H9 (cell line): ENCODE measurements at regions not wholly inside any gene's neighbourhood (a gene's known extent, or its start where the extent isn't known, plus 50 kb on each side); places are given as distances from the start of the nearest gene placed in this dataset.

Source experiments
- DNase-seq: peaks from one replicate; pipeline ENCODE4 v3.0.0-alpha.2; 2017
- H2AFZ ChIP-seq: one replicate; pipeline ENCODE4 v1.6.1; 2013; ENCODE audit warnings: mild to moderate bottlenecking, low read length, control low read depth, moderate library complexity
- H2AK5ac ChIP-seq: 2 replicates; pipeline ENCODE4 v1.6.1; 2013; ENCODE audit warnings: low read length, control low read depth, mixed read lengths; ENCODE audit not compliant: insufficient read length
- H2BK120ac ChIP-seq: one replicate; pipeline ENCODE4 v1.6.1; 2013; ENCODE audit warnings: low read depth, mild to moderate bottlenecking, low read length, control low read depth, inconsistent platforms; ENCODE audit not compliant: poor library complexity, severe bottlenecking
- H2BK12ac ChIP-seq: 2 replicates; pipeline ENCODE4 v1.6.1; 2013; ENCODE audit warnings: low read length, control low read depth, mixed read lengths, low read depth; ENCODE audit not compliant: insufficient read length
- H2BK15ac ChIP-seq: 2 replicates; pipeline ENCODE4 v1.6.1; 2013; ENCODE audit warnings: low read depth, low read length, control low read depth
- H2BK20ac ChIP-seq: one replicate; pipeline ENCODE4 v1.6.1; 2013; ENCODE audit warnings: low read depth, mild to moderate bottlenecking, low read length, control low read depth, inconsistent platforms; ENCODE audit not compliant: poor library complexity, severe bottlenecking
- H2BK5ac ChIP-seq: 2 replicates; pipeline ENCODE4 v1.6.1; 2013; ENCODE audit warnings: low read length, control low read depth, mixed read lengths; ENCODE audit not compliant: insufficient read length
- H3K14ac ChIP-seq: 2 replicates; pipeline ENCODE4 v1.6.1; 2013; ENCODE audit warnings: low read length, control low read depth; ENCODE audit not compliant: insufficient read depth
- H3K18ac ChIP-seq: 2 replicates; pipeline ENCODE4 v1.6.1; 2013; ENCODE audit warnings: low read depth, mild to moderate bottlenecking, mixed read lengths, low read length, control low read depth; ENCODE audit not compliant: insufficient read length
- H3K23ac ChIP-seq: 2 replicates; pipeline ENCODE4 v1.6.1; 2013; ENCODE audit warnings: low read length, control low read depth, mixed read lengths, low read depth; ENCODE audit not compliant: insufficient read length
- H3K23me2 ChIP-seq: 2 replicates; pipeline ENCODE4 v1.6.1; 2013; ENCODE audit warnings: low read depth, mild to moderate bottlenecking, mixed read lengths, low read length, control low read depth; ENCODE audit not compliant: insufficient read length, poor library complexity, severe bottlenecking
- H3K27ac ChIP-seq: 2 replicates; pipeline ENCODE4 v1.5.1; 2013; ENCODE audit warnings: low read length, control low read depth, mixed read lengths, low read depth; ENCODE audit not compliant: insufficient read length
- H3K27me3 ChIP-seq: 2 replicates; pipeline ENCODE4 v1.6.1; 2013; ENCODE audit warnings: low read length, control low read depth, inconsistent platforms; ENCODE audit not compliant: insufficient read depth
- H3K4ac ChIP-seq: 2 replicates; pipeline ENCODE4 v1.6.1; 2013; ENCODE audit warnings: low read depth, mild to moderate bottlenecking, control low read depth, inconsistent platforms, low read length, moderate library complexity
- H3K4me1 ChIP-seq: 2 replicates; pipeline ENCODE4 v1.6.1; 2013; ENCODE audit warnings: low read length, control low read depth, inconsistent platforms; ENCODE audit not compliant: insufficient read depth
- H3K4me2 ChIP-seq: 2 replicates; pipeline ENCODE4 v1.6.1; 2013; ENCODE audit warnings: low read length, control low read depth, mixed read lengths; ENCODE audit not compliant: insufficient read length, insufficient read depth
- H3K56ac ChIP-seq: 2 replicates; pipeline ENCODE4 v1.6.1; 2013; ENCODE audit warnings: low read depth, mild to moderate bottlenecking, mixed read lengths, low read length, control low read depth; ENCODE audit not compliant: insufficient read length
- H3K79me1 ChIP-seq: 2 replicates; pipeline ENCODE4 v1.6.1; 2013; ENCODE audit warnings: low read depth, mild to moderate bottlenecking, moderate library complexity, low read length, control low read depth, inconsistent platforms; ENCODE audit not compliant: insufficient read depth, poor library complexity, severe bottlenecking
- H3K79me2 ChIP-seq: 2 replicates; pipeline ENCODE4 v1.6.1; 2013; ENCODE audit warnings: low read length, control low read depth, inconsistent platforms; ENCODE audit not compliant: insufficient read depth
- H3K9ac ChIP-seq: 2 replicates; pipeline ENCODE4 v1.6.1; 2013; ENCODE audit warnings: low read length, control low read depth, mixed read lengths; ENCODE audit not compliant: insufficient read length; ENCODE audit errors: extremely low read depth
- H3K9me3 ChIP-seq: one replicate; pipeline ENCODE4 v1.6.1; 2013; ENCODE audit warnings: low read depth, low read length, inconsistent platforms; ENCODE audit not compliant: control insufficient read depth
- H3T11ph ChIP-seq: one replicate; pipeline ENCODE4 v1.6.1; 2013; ENCODE audit warnings: mild to moderate bottlenecking, low read length, control low read depth, inconsistent platforms
- H4K20me1 ChIP-seq: one replicate; pipeline ENCODE4 v1.6.1; 2013; ENCODE audit not compliant: control insufficient read depth, insufficient read length, insufficient read depth
- H4K5ac ChIP-seq: 2 replicates; pipeline ENCODE4 v1.6.1; 2013; ENCODE audit warnings: low read depth, mild to moderate bottlenecking, mixed read lengths, low read length, control low read depth; ENCODE audit not compliant: insufficient read length
- H4K8ac ChIP-seq: replicated peaks from 2 replicates; pipeline ENCODE4 v1.6.1; 2013; ENCODE audit warnings: low read length, control low read depth, mixed read lengths, low read depth; ENCODE audit not compliant: insufficient read length
- H4K91ac ChIP-seq: 2 replicates; pipeline ENCODE4 v1.6.1; 2013; ENCODE audit warnings: low read depth, mild to moderate bottlenecking, moderate library complexity, mixed read lengths, low read length, control low read depth; ENCODE audit not compliant: insufficient read length
- H3K27ac Mint-ChIP-seq, 3 experiments: 2 replicates in 2 of 3; 3 replicates in 1 of 3; pipeline ENCODE4 v1.8.0; 2020 to 2021; ENCODE audit warnings: mixed read lengths in 3 of 3, mild to moderate bottlenecking in 1 of 3, moderate library complexity in 1 of 3
- H3K27me3 Mint-ChIP-seq: 2 replicates; pipeline ENCODE4 v1.8.0; 2021; ENCODE audit warnings: low read depth, mild to moderate bottlenecking, moderate library complexity, mixed read lengths
- H3K36me3 Mint-ChIP-seq, 3 experiments: 2 replicates in 2 of 3; 3 replicates in 1 of 3; pipeline ENCODE4 v1.8.0; 2020 to 2021; ENCODE audit warnings: low read depth in 3 of 3, mixed read lengths in 3 of 3; ENCODE audit not compliant: insufficient read depth in 1 of 3
- H3K4me1 Mint-ChIP-seq, 2 experiments: 2 replicates each; pipeline ENCODE4 v1.8.0; 2020; ENCODE audit warnings: mixed read lengths in 2 of 2
- H3K4me3 Mint-ChIP-seq, 2 experiments: 2 replicates in 1 of 2; 3 replicates in 1 of 2; pipeline ENCODE4 v1.8.0; 2020 to 2021; ENCODE audit warnings: mild to moderate bottlenecking in 2 of 2, mixed read lengths in 2 of 2, moderate library complexity in 1 of 2
- H3K9me3 Mint-ChIP-seq, 2 experiments: 2 replicates in 1 of 2; 3 replicates in 1 of 2; pipeline ENCODE4 v1.8.0; 2020; ENCODE audit warnings: mild to moderate bottlenecking in 2 of 2, mixed read lengths in 2 of 2, moderate library complexity in 1 of 2
- WGBS: extraction: QIAGEN DNeasy Blood & Tissue Kit; methylation state at CpG from one replicate; pipeline ENCODE4 v1.1.7; 2013; ENCODE audit warnings: missing lambda C conversion rate, low lambda C conversion rate, mixed read lengths; ENCODE audit not compliant: insufficient read length; ENCODE audit errors: extremely low coverage; 5-methylcytosine and 5-hydroxymethylcytosine counted together
- TF ChIP-seq, protein P1 (sequence below): fragments of 200-600 bp; sonication (generic); conservative IDR thresholded peaks from 3 replicates; pipeline ENCODE4 v1.8.0; 2021; ENCODE audit warnings: antibody characterized with exemption, mild to moderate bottlenecking

GRCh38 chr4:129167640-129168260 is 71.8 kb downstream of the C4orf33 start:
- Histone ChIP-seq H4K20me1 (no peaks in the 10 kb centered on the region), H3K79me2 (no peaks in the 10 kb centered on the region), H3K9ac (no peak overlapping the region), H3K9me3 (no peaks in the 10 kb centered on the region), H4K8ac (no peak overlapping the region), H2BK20ac (no peak overlapping the region), H3K23ac (no peak overlapping the region), H3K27me3 (no peaks in the 10 kb centered on the region), H3K4me2 (no peak overlapping the region), H2BK5ac (no peak overlapping the region), H3K18ac (no peak overlapping the region), H3K23me2 (no peaks in the 10 kb centered on the region), H2BK12ac (no peak overlapping the region), H4K91ac (no peak overlapping the region), H4K5ac (no peak overlapping the region), H2BK15ac (no peak overlapping the region), H3K79me1 (no peaks in the 10 kb centered on the region), H3K56ac (no peak overlapping the region), H2AFZ (no peak overlapping the region), H3T11ph (no peak overlapping the region), H2BK120ac (no peak overlapping the region), H3K14ac (no peak overlapping the region), H3K4ac (no peak overlapping the region), H3K27ac (no peak overlapping the region), H3K4me1 (no peaks in the 10 kb centered on the region), H2AK5ac (no peak overlapping the region)
- WGBS = no CpG with 5 or more reads among the region's 13 CpGs
- Mint-ChIP-seq H3K4me1 (peaks cover 3 to 11% of the 10 kb centered on the region in 2 experiments; a peak in 3 of 4 replicates), H3K27ac (no peak overlapping the region), H3K36me3 (no peaks in the 10 kb centered on the region), H3K4me3 (peak overlapping the region in 1 of 2 experiments; percentile 18; a peak in 2 of 5 replicates), H3K27me3 (no peaks in the 10 kb centered on the region), H3K9me3 (no peaks in the 10 kb centered on the region)
- peak; percentile 69 for DNase-seq
- TF ChIP-seq, protein P1, sequence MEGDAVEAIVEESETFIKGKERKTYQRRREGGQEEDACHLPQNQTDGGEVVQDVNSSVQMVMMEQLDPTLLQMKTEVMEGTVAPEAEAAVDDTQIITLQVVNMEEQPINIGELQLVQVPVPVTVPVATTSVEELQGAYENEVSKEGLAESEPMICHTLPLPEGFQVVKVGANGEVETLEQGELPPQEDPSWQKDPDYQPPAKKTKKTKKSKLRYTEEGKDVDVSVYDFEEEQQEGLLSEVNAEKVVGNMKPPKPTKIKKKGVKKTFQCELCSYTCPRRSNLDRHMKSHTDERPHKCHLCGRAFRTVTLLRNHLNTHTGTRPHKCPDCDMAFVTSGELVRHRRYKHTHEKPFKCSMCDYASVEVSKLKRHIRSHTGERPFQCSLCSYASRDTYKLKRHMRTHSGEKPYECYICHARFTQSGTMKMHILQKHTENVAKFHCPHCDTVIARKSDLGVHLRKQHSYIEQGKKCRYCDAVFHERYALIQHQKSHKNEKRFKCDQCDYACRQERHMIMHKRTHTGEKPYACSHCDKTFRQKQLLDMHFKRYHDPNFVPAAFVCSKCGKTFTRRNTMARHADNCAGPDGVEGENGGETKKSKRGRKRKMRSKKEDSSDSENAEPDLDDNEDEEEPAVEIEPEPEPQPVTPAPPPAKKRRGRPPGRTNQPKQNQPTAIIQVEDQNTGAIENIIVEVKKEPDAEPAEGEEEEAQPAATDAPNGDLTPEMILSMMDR = peak; percentile 64
